ENCODE measurements at regions not wholly inside any gene's neighbourhood (a gene's known extent, or its start where the extent isn't known, plus 50 kb on each side); places are given as distances from the start of the nearest gene placed in this dataset.

GRCh38 chr1:220338759-220339158 lies 66.5 kb upstream of the RAB3GAP2 start (continued):
- TF ChIP-seq POLR2AphosphoS2 (IDR thresholded peaks at IDR 0.05; ENCODE audit: low read depth, low read length) = no peak
- TF ChIP-seq MAX (IDR thresholded peaks at IDR 0.05; ENCODE audit: low read depth, low read length) = no peak

- DNase-seq (ENCODE audit: low read depth, low spot score) = no peak
- Histone ChIP-seq H2AFZ (ENCODE audit: control insufficient read depth, low read depth, low read length) (no peak overlapping the region), H3K27ac (ENCODE audit: control insufficient read depth, insufficient read depth) (no peak overlapping the region), H3K9me3 (replicated peaks; ENCODE audit: control insufficient read depth, insufficient read depth, low read length) (no peaks in the 10 kb centered on the region), H3K36me3 (ENCODE audit: control insufficient read depth in 2 of 2, insufficient read depth in 2 of 2, low read length in 1 of 2) (no peaks in the 10 kb centered on the region), H4K20me1 (ENCODE audit: control insufficient read depth, insufficient read depth) (no peaks in the 10 kb centered on the region), H3K79me2 (ENCODE audit: control insufficient read depth, insufficient read depth, low read length) (no peaks in the 10 kb centered on the region), H3K9ac (ENCODE audit: control insufficient read depth, insufficient read depth, low read length) (no peak overlapping the region), H3K27me3 (replicated peaks in 1 of 2; ENCODE audit: control insufficient read depth in 2 of 2, insufficient read depth in 2 of 2, low read length in 1 of 2) (no peaks in the 10 kb centered on the region), H3K4me1 (ENCODE audit: control insufficient read depth, insufficient read depth, low read length) (no peaks in the 10 kb centered on the region), H3K4me2 (ENCODE audit: control insufficient read depth, insufficient read depth) (no peak overlapping the region), H3K4me3 (no peak overlapping the region)
- no peak for ATAC-seq
- no TSS peak for BruUV-seq (replicated peaks)
- 86% methylated on average over 6 of the region's 6 CpGs for WGBS (ENCODE audit: insufficient coverage, insufficient replicate concordance, low lambda C conversion rate, missing lambda C conversion rate)
- TF ChIP-seq NR2F1 (conservative IDR thresholded peaks at IDR 0.05) = no peak
- TF ChIP-seq RCOR1 (conservative IDR thresholded peaks at IDR 0.05; ENCODE audit: low read depth, low read length) = no peak
- TF ChIP-seq SPI1 (IDR thresholded peaks at IDR 0.05; ENCODE audit: borderline replicate concordance, insufficient read depth, low read depth, low read length) = no peak
- TF ChIP-seq POLR2AphosphoS2 (IDR thresholded peaks at IDR 0.05; ENCODE audit: low read depth, low read length) = no peak
- no peak for TF ChIP-seq ZZZ3 (IDR thresholded peaks at IDR 0.05; ENCODE audit: control insufficient read depth, insufficient read length, low read depth)
- TF ChIP-seq YBX1 (IDR thresholded peaks at IDR 0.05) = no peak
- FAIRE-seq = no peak
- POLR2A ChIA-PET = no interaction called here
- RAD21 ChIA-PET (ENCODE audit: unreplicated experiment) = interaction anchor here (1.9 kb wide), 1 partner anchor 11 kb away, joined by 4 read pairs; no protein-coding TSS in a partner anchor
- CTCF ChIA-PET = interaction anchor here (1.0 to 1.5 kb wide), 6 partner anchors 8 to 397 kb away, joined by 3 to 6 read pairs (median 3); no protein-coding TSS in a partner anchor
- in situ Hi-C loops (cut with MboI) = no loop called here
- SMC1A ChIA-PET (ENCODE audit: uncharacterized antibody, unreplicated experiment) = interaction anchor here (0.6 to 2.1 kb wide), 5 partner anchors 10 to 118 kb away, joined by 3 to 5 read pairs (median 4); no protein-coding TSS in a partner anchor
- intact Hi-C loops (cut with micrococcal nuclease; ENCODE audit: unreplicated experiment) = no loop called here
Measured at GRCh38 chr1:220336391-220337031, 64.3 kb upstream of the RAB3GAP2 start.
